ENCODE measurements at regions not wholly inside any gene's neighbourhood (a gene's known extent, or its start where the extent isn't known, plus 50 kb on each side); places are given as distances from the start of the nearest gene placed in this dataset.

DNA sequence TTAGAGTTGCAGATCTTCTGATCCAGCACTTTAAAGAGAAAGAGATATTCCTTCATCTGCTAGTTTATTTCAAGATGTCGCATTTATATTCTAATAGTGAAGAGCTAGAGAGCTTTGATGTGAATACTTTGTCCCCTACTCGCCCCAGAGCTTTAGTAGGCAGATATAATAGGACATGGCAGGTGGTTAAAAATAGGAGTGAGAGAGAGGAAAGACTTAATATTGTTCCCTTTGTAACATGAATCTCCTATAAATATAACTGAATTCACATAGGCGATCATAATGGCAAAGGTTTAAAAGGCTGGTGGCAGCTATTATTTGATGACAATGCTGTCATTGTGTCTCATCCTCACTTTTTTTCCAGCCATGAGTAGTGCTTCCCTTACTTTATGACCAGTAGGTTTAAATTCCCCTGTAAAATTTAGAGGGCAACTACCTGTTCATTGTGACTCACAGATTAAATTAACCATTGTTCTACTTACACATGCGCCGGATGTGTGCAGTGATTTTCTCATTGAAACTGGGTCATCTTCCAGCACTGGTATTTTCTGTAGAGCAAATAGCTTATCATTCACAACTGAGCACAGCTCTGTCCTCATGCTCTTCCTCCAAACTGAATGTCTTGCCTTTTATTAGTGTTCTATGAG lies 906.7 kb upstream of the CELF2 start:
- no peak for DNase-seq (ENCODE audit: low spot score)

DNA sequence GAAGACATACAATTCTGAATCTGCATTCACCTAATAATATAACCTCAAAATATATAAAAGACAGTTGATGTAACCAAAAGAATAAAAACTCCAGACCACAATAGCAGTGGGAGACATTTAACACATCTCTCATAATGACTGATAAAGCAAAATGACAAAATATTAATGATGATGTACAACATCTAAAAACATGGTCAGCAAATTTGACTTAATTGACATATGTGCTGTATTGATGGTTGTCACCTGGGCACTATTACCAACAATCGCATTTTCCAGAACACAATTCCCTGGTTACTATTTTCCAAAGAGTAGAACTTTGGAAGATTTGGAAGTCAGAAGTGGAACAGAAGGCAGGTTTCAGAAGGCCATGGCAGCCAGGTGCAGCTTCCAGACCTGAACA lies 899.5 kb upstream of the CELF2 start:
- no peak for DNase-seq (ENCODE audit: low spot score)

DNA sequence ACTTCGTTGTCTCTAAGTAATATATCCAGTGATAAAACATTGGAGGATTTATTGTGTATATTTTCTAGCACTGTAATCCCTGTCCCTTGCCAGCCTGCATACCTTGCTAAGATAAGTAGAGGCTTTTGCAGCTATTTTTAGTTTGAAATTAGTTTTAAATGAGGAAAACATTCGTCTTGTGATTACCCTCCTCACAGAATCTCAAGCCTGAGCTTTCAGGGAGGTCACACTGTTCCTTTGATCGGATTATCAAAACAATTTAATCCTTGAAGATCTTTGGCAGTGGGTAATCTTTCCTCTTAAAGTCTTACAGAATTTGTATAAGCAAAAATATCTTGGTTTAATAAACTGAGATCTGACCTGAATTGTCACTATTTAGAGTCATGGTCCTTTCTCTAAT lies 897.0 kb upstream of the CELF2 start:
- no peak for DNase-seq (ENCODE audit: low spot score)

DNA sequence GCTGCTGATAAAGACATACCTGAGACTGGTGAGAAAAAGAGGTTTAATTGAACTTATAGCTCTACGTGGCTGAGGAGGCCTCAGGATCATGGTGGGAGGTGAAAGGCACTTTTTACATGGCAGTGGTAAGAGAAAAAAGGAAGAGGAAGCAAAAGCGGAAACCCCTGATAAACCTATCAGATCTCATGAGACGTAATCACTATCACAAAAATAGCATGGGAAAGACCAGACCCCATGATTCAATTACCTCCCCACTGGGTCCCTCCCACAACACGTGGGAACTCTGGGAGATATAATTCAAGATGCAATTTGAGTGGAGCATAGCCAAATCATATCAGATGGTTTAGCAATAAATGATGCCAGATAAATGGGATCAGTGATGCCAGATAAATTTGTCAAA lies 892.0 kb upstream of the CELF2 start:
- no peak for DNase-seq (ENCODE audit: low spot score)

DNA sequence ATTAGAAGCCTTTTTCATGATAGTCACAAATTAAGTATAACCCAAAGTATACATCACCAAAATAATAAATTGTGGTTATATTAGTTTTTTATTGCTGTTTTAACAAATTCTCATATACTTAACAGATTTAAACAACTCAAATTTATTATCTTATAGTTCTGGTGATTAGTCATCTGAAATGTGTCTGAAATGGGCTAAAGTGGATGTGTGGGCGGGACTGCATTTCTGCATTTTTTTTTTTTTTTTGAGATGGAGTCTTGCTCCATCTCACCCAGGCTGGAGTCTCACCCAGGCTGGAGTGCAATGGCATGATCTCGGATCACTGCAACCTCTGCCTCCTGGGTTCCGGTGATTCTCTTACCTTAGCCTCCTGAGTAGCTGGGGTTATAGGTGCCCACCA lies 891.5 kb upstream of the CELF2 start:
- DNase-seq (ENCODE audit: low spot score): no peak

DNA sequence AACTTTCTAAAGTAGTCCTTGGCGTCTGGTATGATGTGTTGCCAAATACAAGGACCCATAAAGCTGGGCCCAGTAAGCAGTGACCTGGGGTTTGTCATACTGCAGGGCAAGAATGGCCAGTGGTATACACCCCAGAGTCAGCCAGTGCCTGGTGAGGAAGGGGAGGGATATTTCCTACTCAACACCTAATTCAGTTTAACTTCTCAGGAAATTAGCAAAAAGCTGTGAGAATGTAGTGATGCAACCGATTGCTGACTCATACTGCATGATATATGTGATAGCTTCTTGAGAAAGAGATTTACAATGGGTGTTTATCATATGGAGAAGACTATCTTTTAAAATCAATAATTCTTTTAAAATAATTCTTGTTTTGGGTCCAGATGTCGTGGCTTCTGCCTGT lies 889.3 kb upstream of the CELF2 start:
- peak; percentile 4 for DNase-seq (ENCODE audit: low spot score)

DNA sequence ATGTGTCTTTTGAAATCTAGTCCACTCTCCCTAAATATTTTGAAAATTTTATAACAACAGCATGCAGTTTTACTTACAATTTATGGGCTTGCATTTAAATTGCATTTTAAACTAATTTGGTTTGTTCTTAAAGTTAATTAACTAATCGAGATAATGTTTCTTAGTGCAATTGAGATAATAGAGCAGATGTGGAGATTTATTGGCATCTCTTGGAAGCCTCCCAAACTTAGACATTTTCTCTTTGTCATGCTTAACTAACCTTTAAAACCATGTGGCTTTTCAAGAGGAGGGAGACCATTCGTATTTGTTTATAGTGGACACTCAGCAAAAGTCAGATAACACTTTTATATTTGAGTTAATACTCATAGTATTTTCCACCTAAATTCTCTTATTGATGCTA lies 887.0 kb upstream of the CELF2 start:
- DNase-seq (ENCODE audit: low spot score): no peak

DNA sequence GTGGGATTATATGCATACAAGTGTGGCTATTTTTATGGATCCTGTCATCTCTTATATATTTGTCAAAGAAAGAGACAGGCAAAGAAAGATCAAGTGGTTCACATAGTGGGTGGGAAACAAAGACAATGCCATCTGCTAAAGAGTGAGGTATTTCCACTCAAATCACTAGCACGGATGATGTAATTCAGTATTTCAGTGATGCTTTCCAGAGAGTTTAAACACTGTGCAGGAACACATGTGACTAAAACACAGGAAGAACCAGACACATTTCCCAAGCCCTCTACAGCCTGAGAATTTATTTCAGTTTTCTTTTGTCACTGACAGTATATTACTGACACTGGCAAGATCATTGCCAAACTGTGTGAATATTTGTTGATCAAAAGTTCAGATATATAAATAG lies 885.7 kb upstream of the CELF2 start:
- DNase-seq (ENCODE audit: low spot score): no peak

DNA sequence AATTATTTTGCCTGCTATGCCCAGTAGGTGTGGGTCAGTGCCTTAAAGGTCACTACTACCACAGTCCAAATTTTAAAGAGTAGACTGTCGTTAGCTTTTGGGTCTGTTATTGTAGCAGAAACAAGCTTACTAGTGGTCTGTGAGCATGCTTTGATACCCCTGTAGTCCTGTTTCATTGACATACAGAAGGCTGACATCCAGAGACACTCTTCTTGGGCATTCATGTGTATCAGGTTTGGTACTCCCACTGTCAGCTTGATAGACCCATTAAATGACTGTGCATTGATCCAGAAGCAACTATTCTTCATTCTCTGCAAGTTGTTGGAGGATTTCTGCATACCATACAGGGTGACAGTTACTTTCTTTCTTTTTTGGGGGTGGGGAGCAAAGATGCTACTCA lies 884.4 kb upstream of the CELF2 start:
- DNase-seq (ENCODE audit: low spot score): no peak

DNA sequence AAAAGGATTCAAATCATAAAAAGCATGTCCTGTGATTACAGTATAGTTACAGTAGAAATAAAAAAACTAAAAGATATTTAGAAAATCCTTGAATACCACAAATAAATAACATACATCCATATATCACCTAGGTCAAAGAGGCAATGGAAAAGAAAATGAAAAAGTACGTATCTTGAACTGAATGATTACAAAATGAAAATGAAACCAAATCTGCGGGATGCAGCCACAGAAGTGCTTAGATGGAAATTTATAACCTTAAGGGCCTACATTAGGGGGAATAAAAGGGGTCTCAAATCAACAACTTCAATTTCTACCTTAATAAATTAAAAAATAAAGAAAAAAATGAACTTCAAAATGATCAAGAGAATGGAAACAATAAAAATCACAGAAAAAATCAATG lies 879.0 kb upstream of the CELF2 start:
- peak; percentile 15 for DNase-seq (ENCODE audit: low spot score)

DNA sequence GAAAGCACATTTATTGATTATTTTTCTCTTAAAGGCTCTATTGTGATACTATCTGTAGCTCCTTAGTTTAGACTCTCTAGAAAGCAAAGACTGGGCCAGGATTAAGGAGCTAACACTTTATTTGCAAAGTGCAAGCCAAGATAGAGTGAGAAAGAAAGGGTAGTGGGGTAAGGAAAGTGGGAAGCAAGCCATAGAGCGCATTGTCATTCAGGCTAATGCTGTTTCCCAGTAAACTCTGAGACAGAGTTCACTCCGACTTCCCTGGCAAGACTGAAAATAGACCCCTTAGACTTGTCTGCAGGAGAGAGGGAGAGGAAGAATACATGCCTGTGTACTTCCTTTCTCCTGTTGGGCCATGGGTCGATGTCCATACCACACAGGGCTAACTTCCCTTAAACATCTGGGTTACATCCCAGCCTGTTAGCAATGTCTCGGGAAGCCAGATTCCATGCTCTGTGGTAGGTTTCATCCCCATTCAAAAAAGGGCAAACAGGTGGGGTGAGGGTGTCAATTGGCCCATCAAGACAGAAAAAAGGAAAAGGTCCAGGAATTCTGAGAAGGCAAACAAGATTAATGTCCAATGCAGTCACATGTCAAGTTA lies 875.8 kb upstream of the CELF2 start:
- DNase-seq (ENCODE audit: low spot score): no peak

DNA sequence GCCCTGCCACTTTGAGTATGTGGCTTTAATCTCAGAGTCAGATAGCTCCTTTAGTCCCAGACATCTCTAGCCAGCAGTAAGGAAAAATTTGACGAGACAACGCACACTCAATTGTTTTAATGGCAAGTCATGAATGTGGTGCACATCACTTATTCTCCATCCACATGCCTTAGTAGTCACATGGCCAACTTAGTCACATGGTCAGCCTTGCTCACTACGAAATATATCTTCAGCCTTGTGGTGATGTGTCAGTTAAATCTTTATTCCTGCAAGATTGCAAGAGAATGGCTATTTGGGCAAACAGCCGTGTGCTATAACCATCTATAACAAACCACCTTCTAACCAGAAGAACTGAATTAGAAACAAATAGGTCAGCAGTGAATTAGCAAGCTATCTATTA lies 871.1 kb upstream of the CELF2 start:
- DNase-seq (ENCODE audit: low spot score): no peak

DNA sequence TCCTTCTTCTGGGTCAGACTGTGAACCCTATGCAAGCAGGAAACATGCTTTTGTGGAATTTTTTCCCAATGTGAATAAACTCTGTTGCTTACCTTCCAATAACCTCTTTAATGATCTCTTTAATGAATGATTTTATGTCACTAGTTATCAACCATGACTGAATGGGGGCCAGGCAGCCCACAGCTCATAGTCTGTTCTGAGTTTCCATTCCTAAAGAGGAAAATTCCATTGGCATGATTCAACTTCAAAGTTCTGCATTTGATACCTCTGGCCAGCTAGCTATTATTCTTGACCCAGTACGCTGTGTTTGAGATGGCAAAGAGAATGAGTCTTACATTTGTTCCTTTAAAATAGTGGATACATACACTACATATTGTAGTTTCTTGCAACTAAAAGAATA lies 867.8 kb upstream of the CELF2 start:
- no peak for DNase-seq (ENCODE audit: low spot score)

DNA sequence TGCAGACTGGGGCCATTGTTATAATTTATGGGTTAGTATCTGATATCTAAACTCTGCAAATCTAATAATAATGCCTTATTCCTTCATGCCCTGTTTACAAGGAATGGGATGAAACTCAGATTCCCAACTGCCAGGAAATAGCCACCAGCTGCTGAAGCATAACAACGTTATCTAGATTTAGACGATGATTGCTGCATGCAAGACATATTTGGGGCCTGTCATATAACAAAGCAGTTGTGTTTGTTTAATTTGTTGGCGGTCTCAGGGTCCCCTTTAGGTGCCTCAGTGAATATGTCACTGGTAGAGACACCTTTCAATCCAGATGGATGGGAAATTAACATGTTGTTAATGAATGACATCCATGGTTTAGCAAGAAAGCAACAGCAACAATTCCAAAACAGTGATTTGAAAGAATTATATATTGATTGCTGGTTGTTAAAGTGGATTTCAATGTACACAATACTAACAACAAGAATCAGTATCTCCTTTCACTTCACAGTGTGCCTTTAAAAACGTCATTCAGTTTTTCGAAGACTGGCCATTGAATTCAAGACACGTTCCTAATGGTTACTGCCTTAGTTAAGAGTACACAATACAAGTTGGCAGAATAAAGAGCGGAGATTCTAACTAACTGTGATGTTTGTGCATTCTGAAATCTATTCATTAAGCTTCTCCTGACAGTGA lies 860.6 kb upstream of the CELF2 start:
- no peak for DNase-seq (ENCODE audit: low spot score)

DNA sequence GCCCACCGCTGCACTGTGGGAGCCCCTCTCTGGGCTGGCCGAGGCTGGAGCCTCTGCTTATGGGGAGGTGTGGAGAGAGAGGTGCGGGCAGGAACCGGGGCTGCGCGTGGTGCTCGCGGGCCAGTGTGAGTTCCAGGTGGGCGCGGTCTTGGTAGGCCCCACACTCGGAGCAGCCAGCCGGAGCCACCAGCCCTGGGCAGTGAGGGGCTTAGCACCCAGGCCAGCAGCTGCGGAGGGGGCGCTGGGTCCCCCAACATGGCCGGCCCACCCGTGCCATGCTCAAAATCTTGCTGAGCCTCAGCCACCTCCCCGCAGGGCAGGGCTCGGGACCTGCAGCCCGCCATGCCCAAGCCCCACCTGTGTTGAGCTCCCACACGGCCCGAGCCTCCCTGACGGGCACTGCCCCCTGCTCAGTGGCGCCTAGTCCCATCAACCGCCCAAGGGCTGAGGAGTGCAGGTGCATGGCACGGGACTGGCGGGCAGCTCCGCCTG lies 856.8 kb upstream of the CELF2 start:
- DNase-seq (ENCODE audit: low spot score): no peak

DNA sequence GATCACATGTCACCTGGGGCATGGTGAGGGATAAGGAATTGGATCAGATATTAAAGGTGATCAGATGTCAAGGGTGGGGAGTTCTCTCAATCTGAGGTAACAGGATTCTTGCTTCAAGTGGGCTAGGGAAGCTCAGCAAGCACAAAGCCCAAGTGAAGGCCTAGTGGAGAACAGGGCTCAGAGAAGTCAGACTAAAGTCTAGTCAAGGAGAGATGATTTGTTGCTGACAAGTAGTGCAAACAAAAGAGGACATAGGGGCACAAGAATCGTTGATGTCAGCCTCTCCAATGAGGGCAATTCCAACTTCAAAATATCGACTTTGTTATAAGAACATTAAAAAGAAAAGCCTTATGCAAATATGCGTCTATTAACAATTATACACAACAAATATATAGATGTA lies 852.8 kb upstream of the CELF2 start:
- DNase-seq (ENCODE audit: low spot score): no peak

DNA sequence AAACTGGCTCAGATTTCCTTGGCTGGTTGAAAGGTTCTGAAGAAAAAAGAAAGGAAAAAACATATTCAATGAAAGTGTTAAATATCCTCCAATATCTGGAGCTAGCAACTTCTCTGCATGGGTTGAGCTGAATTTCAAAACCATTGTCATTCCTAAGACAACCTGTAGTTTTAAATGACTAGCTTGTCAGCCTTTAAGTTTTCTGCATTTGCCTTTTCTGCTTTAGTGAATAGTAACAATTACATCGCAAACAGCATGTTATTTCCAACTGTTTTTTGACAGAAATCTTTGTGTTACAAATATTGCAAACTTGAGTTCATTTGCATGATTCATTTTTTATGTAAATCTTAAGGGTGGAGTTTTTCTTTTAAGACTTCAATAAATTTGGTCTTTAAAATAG lies 852.3 kb upstream of the CELF2 start:
- DNase-seq (ENCODE audit: low spot score): no peak

DNA sequence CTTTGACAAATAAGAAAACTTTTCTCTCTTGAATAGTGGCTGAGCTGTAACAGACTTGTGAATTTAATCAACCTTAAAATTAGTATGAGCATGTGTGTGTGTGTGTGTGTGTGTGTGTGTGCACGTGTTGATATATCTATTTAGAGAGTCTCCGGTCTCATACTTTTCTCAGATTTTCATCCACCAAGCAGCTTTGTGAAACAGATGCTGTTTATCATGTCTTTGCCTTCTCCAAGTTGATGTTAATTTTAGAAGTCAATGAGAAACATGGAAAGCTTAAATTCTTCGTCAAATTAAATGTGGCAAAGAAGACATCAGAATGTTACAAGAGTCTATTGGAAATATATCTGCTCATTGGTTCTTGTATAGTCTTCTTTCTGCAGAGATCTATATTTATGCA lies 839.2 kb upstream of the CELF2 start:
- DNase-seq (ENCODE audit: low spot score): no peak

DNA sequence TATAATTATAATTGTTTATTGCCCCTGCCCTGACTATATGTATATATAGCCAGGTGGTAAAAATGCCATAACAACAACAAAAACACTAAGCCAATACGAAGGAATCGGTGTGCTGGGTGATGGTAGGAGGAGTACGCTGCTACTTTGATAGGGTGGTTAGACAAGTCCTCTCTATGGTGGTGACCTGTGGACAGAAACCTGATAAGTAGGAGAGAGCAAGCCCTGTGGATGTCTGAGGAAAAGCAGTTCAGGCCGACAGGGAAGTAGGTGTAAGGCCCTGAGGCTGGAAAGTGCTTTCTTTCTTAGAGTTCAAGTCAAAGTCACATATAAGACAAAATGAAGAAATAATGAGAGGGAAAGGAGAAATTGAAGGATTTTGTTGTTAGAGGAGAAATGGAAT lies 823.8 kb upstream of the CELF2 start:
- DNase-seq (ENCODE audit: low spot score): no peak

DNA sequence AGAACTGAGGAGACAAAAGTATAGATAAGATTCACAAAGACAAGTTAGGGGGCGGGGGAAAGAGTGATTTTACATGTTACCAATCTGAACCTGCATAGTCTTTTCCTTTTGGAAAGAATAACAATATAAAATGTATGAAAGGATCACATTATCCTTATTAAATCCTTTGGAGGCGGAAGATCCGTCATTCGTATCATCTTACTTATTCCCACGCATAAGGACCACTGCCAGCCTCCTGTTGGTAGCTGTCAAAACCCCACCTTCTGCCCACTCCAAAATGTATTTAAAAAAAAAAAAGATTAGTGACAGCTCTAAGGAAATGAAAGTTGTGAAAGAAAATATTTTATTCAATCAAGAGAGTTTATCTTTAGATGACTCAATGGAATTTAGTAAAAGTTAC lies 821.0 kb upstream of the CELF2 start:
- no peak for DNase-seq (ENCODE audit: low spot score)

DNA sequence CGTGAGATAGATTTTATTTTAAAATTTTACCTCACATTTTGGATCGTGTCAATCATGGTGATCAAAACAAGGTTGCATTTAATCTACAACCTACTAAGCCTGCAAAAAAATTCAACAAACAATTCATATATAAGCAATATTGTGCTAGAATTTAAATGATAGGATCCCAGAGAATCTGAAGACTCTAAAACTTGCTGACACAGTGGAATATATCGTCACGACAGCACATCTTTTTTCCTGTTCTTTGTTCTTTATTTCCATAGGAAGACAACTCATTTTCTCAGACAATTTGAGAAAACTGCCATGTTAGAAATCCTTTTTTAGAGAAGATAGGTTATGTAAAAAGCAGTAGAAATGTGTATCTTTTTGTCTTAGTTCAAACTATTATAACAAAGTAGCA lies 820.2 kb upstream of the CELF2 start:
- no peak for DNase-seq (ENCODE audit: low spot score)

DNA sequence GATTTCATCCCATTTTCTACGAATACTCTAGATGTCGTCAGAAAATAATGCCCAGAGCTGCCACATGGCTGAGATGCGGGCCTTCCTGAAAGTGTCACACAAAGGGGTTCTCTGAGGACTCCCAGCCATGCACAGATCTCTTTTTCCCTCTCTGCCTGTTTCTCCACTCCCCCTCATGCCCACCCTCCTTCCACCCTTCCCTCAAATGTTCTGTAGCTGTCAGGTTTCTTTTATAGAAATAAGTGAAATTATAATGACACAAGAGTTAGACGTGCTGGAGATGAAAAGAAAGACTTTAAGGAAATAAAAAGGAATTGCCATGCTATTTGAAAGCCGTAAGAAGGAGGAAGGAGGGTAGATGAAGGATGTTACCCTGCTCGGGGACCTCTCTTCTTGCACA lies 819.3 kb upstream of the CELF2 start:
- no peak for DNase-seq (ENCODE audit: low spot score)

DNA sequence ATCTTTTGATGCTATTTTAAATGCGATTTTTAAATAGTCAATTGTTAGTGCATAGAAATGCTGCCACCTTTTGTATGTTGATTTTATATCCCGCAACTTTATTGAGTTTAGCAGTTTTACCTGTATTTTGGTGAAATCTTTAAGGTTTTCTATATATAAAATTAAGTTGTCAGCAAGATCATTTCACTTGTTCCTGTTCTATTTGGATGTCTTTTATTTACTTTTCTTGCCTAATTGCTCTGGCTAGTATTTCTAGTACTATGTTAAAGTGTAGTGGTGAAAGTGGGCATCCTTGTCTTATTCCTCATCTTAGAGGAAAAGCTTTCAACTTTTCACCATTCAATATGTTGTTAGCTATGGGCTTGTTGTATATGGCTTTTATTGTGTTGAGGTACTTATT lies 813.3 kb upstream of the CELF2 start:
- no peak for DNase-seq (ENCODE audit: low spot score)

DNA sequence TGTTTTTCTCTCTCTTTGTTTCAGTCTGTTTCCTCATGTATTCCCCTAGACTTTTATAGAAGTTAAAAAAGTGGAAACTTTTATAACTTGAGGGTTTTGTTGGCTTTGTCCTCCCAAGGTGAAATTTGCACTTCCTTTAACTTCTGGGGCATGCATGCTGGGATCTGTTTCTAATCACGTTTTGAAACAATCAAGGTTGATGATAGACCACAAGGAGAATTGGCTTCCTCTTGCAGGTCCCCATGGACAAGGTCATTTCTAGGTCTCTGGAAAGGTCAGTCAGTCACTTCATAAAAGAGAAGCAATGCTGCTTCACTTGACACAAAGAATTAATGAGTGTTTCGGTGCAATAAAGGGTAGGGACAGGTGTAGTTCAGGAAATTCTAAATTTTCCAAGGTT lies 811.8 kb upstream of the CELF2 start:
- DNase-seq (ENCODE audit: low spot score): no peak
